HepG2 (cell line): ENCODE measurements at regions not wholly inside any gene's neighbourhood (a gene's known extent, or its start where the extent isn't known, plus 50 kb on each side); places are given as distances from the start of the nearest gene placed in this dataset.

Source experiments
- ATAC-seq: fragments of 200-7000 bp; cut with Tn5 transposase; 3 replicates; pipeline ENCODE4 v1.9.1; 2020; ENCODE audit warnings: mild to moderate bottlenecking, moderate library complexity
- BruUV-seq: library from RNA; stranded (reverse); fragments of 400-500 nt; replicated peaks from 2 replicates; lab custom pipeline; 2021; lab: Mats Ljungman, UMichigan
- CTCF ChIA-PET: fragments of 300-600 bp; formaldehyde crosslinking; extraction: SDS; loops from one replicate; lab custom pipeline; 2021; ENCODE audit warnings: low total read pairs, inconsistent platforms, low intra/inter-chr PET ratio; lab: Yijun Ruan, JAX
- POLR2A ChIA-PET: fragments of 350-600 bp; sonication (Branson Sonifier 250); formaldehyde crosslinking; loops from one replicate; lab custom pipeline; 2020; ENCODE audit warnings: antibody characterized with exemption, inconsistent platforms; lab: Yijun Ruan, JAX
- DNase-seq: peaks from one replicate; pipeline ENCODE4 v3.0.0-alpha.2; 2015; ENCODE audit warnings: low spot score
- FAIRE-seq: peaks from 3 replicates; lab custom pipeline; 2011; peaks lifted over from hg19 to GRCh38; lab: Jason Lieb, UNC
- H2AFZ ChIP-seq: one replicate; pipeline ENCODE4 v1.6.1; 2011; ENCODE audit warnings: low read length, inconsistent platforms
- H3K27ac ChIP-seq: fragments of 300-600 bp; 3 replicates; pipeline ENCODE4 v1.8.0; 2011; ENCODE audit warnings: mixed run types, mild to moderate bottlenecking, mixed read lengths, low read length, inconsistent platforms; ENCODE audit not compliant: insufficient read depth; ENCODE audit errors: extremely low read length
- H3K27me3 ChIP-seq, 2 experiments: fragments of 200-600 bp in 1 of 2; 2 replicates in 1 of 2; 3 replicates in 1 of 2; pipeline versions ENCODE4 v1.6.0 to v1.8.0; 2011; ENCODE audit warnings: low read length in 2 of 2, mild to moderate bottlenecking in 2 of 2, moderate library complexity in 2 of 2, inconsistent platforms in 1 of 2; ENCODE audit not compliant: insufficient read depth in 2 of 2, control insufficient read depth in 1 of 2
- H3K36me3 ChIP-seq, 2 experiments: fragments of 200-600 bp in 1 of 2; replicated peaks in 1 of 2; 2 replicates in 1 of 2; 3 replicates in 1 of 2; pipeline versions ENCODE4 v1.5.1 to v1.8.0; 2011; ENCODE audit warnings: low read length in 2 of 2, inconsistent platforms in 1 of 2; ENCODE audit not compliant: insufficient read depth in 2 of 2, control insufficient read depth in 1 of 2
- H3K4me1 ChIP-seq: 2 replicates; pipeline ENCODE4 v1.5.1; 2012; ENCODE audit warnings: low read length, inconsistent platforms; ENCODE audit not compliant: insufficient read depth
- H3K4me2 ChIP-seq: 2 replicates; pipeline ENCODE4 v1.6.0; 2011; ENCODE audit warnings: low read depth, low read length, inconsistent platforms
- H3K4me3 ChIP-seq, 3 experiments: fragments of 200-600 bp in 1 of 3; sonication (generic), shearing (Covaris generic) in 1 of 3; replicated peaks in 1 of 3; 2 replicates each; pipeline ENCODE4 v1.5.1; 2011 to 2016; ENCODE audit warnings: low read length in 3 of 3, inconsistent platforms in 2 of 3, low read depth in 2 of 3, mild to moderate bottlenecking in 2 of 3, control low read depth in 1 of 3, mixed read lengths in 1 of 3; ENCODE audit not compliant: insufficient read depth in 1 of 3
- H3K79me2 ChIP-seq: one replicate; pipeline ENCODE4 v1.6.1; 2011; ENCODE audit warnings: low read length, inconsistent platforms; ENCODE audit not compliant: insufficient read depth
- H3K9ac ChIP-seq: 2 replicates; pipeline ENCODE4 v1.6.0; 2011; ENCODE audit warnings: mild to moderate bottlenecking, low read depth, low read length, inconsistent platforms; ENCODE audit not compliant: insufficient read depth
- H3K9me3 ChIP-seq: 2 replicates; pipeline ENCODE4 v1.5.1; 2012; ENCODE audit warnings: mild to moderate bottlenecking, low read length
- H4K20me1 ChIP-seq: 2 replicates; pipeline ENCODE4 v1.6.0; 2011; ENCODE audit warnings: inconsistent platforms, mild to moderate bottlenecking, low read length, moderate library complexity; ENCODE audit not compliant: insufficient read depth
- ATF7 ChIP-seq, 2 experiments: fragments of 450-650 bp in 1 of 2; sonication (generic) in 1 of 2; formaldehyde crosslinking in 1 of 2; IDR thresholded peaks; 2 replicates each; pipeline versions ENCODE4 v1.4.0 to v1.6.1; 2016 to 2020; ENCODE audit warnings: antibody characterized with exemption in 1 of 2, mild to moderate bottlenecking in 1 of 2, missing genetic modification reagents in 1 of 2
- GABPB1 ChIP-seq: IDR thresholded peaks from 2 replicates; pipeline ENCODE4 v1.6.1; 2016; ENCODE audit warnings: mild to moderate bottlenecking, missing genetic modification reagents, moderate library complexity, missing compliant biosample characterization
- HCFC1 ChIP-seq: fragments of 150-350 bp; IDR thresholded peaks from 2 replicates; pipeline ENCODE4 v1.6.1; 2014; ENCODE audit warnings: low read depth, low read length
- NFATC3 ChIP-seq: sonication (generic); formaldehyde crosslinking; IDR thresholded peaks from 2 replicates; pipeline ENCODE4 v1.5.1; 2020; ENCODE audit warnings: mild to moderate bottlenecking, missing genetic modification reagents
- RELA ChIP-seq: sonication (generic); formaldehyde crosslinking; IDR thresholded peaks from 2 replicates; pipeline ENCODE4 v1.4.0; 2020; ENCODE audit warnings: missing genetic modification reagents
- SYNCRIP ChIP-seq: fragments of 200-400 bp; formaldehyde crosslinking; IDR thresholded peaks from 2 replicates; pipeline ENCODE4 v1.6.1; 2018; ENCODE audit warnings: mild to moderate bottlenecking, low read depth, low read length; ENCODE audit not compliant: insufficient read depth
- ZEB1 ChIP-seq: IDR thresholded peaks from 2 replicates; pipeline ENCODE4 v1.6.1; 2012; ENCODE audit warnings: mild to moderate bottlenecking, low read depth, inconsistent platforms; ENCODE audit not compliant: insufficient replicate concordance
- ZFAT ChIP-seq: sonication (generic); formaldehyde crosslinking; conservative IDR thresholded peaks from 2 replicates; pipeline ENCODE4 v1.8.1; 2023; ENCODE audit warnings: missing genetic modification reagents, inconsistent platforms
- ZFYVE20 ChIP-seq: sonication (generic); formaldehyde crosslinking; IDR thresholded peaks from 2 replicates; pipeline ENCODE4 v1.8.0; 2023; ENCODE audit warnings: low read depth, mild to moderate bottlenecking, moderate library complexity, missing genetic modification reagents, borderline replicate concordance
- ZNF33B ChIP-seq: sonication (generic); formaldehyde crosslinking; IDR thresholded peaks from 2 replicates; pipeline ENCODE4 v1.5.1; 2020; ENCODE audit warnings: mild to moderate bottlenecking, missing genetic modification reagents
- ZNF460 ChIP-seq: sonication (generic); formaldehyde crosslinking; IDR thresholded peaks from 2 replicates; pipeline ENCODE4 v1.5.1; 2020; ENCODE audit warnings: missing genetic modification reagents, mild to moderate bottlenecking, borderline replicate concordance
- ZNF598 ChIP-seq: sonication (generic); formaldehyde crosslinking; IDR thresholded peaks from 2 replicates; pipeline ENCODE4 v1.5.1; 2020; ENCODE audit warnings: mild to moderate bottlenecking, missing genetic modification reagents, borderline replicate concordance
- WGBS: methylation state at CpG from one replicate; pipeline ENCODE4 v1.1.6; 2017; ENCODE audit warnings: low lambda C conversion rate; 5-methylcytosine and 5-hydroxymethylcytosine counted together
- in situ Hi-C: cut with HindIII; loops from 2 replicates; pipeline ENCODE4 v1.10.0; 2017; ENCODE audit warnings: low pct_unique_long_range_greater_than_20kb; ENCODE audit not compliant: extremely low pct_ligation_motif_present
- intact Hi-C: fragments of 100-400 bp; cut with micrococcal nuclease; formaldehyde crosslinking; loops from one replicate; pipeline ENCODE4 v1.10.0; 2022; ENCODE audit not compliant: unreplicated experiment
- TF ChIP-seq, protein P1 (sequence below): IDR thresholded peaks from 2 replicates; pipeline ENCODE4 v1.6.1; 2016
- TF ChIP-seq, protein P2 (sequence below): IDR thresholded peaks from 2 replicates; pipeline ENCODE4 v1.6.1; 2016; ENCODE audit warnings: missing biosample characterization, missing genetic modification reagents, low read depth
- TF ChIP-seq, protein P3 (sequence below): sonication (generic); formaldehyde crosslinking; IDR thresholded peaks from 2 replicates; pipeline ENCODE4 v1.5.0; 2020; ENCODE audit warnings: mild to moderate bottlenecking, missing genetic modification reagents, borderline replicate concordance
- TF ChIP-seq, protein P4 (sequence below): sonication (generic); formaldehyde crosslinking; IDR thresholded peaks from 2 replicates; pipeline ENCODE4 v1.8.1; 2023; ENCODE audit warnings: mild to moderate bottlenecking, missing genetic modification reagents

DNA sequence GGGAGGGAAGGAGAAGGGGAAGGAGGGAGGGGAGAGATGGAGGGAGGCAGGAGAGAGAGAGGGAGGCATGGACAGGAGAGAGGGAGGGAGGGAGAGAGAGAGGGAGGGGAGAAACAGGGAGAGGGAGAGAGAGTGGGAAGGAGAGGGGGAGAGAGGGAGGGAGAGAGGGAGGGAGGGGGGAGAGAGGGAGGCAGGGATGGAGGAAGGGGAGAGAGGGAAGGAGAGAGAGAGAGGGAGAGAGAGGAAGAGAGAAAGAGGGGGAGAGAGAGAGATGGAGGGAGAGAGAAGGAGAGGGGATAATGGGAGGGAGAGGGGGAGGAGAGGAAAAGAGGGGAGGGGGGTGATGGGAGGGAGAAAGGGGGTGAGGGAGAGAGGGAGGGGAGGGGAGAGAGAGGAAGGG lies 86.8 kb upstream of the VSTM2B start (continued):
- TF ChIP-seq, protein P1, sequence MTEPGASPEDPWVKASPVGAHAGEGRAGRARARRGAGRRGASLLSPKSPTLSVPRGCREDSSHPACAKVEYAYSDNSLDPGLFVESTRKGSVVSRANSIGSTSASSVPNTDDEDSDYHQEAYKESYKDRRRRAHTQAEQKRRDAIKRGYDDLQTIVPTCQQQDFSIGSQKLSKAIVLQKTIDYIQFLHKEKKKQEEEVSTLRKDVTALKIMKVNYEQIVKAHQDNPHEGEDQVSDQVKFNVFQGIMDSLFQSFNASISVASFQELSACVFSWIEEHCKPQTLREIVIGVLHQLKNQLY = no peak
- TF ChIP-seq, all 625 proteins: peak for 0

DNA sequence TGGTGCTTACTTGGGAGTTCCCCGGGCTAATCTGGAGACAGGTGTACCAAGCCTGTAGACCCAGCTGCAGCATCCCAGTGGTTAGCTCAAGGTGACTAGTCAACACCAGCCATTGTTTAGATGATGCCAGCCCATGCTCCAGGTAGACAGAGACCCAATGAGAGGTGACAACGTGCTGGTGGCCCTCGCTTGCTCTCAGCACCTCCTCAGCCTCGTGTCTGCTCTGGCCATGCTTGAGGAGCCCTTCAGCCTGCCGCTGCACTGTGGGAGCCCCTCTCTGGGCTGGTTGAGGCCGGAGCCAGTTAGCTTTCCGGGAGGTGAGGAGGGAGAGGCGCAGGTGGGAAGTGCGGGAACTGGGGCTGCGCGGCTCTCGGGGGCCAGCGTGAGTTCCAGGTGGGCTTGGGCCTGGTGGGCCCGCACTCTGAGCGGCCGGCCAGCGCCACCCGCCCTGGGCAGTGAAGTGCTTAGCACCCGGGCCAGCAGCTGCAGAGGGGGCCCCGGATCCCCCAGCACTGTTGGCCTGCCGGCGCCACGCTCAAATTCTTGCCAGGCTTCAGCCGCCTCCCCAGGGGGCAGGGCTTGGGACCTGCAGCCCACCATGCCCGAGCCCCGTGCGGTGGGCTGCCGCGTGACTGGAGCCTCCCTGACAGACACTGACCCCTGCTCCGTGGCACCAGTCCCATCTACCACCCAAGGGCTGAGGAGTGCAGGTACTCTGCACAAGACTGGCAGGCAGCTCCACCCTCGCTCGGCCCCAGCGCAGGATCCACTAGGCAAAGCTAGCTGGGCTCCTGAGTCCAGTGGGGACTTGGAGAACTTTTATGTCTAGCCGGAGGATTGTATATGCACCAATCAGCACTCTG lies 85.9 kb upstream of the VSTM2B start:
- DNase-seq = no peak
- Histone ChIP-seq H3K79me2 (no peaks in the 10 kb centered on the region), H3K4me3 (no peak overlapping the region), H3K27ac (no peak overlapping the region), H3K27me3 (peaks cover 0 to 3% of the 10 kb centered on the region in 2 experiments; a peak in 1 of 5 replicates), H3K9ac (no peak overlapping the region), H3K9me3 (no peaks in the 10 kb centered on the region), H3K36me3 (no peaks in the 10 kb centered on the region), H4K20me1 (no peaks in the 10 kb centered on the region), H3K4me2 (no peak overlapping the region), H3K4me1 (no peaks in the 10 kb centered on the region), H2AFZ (no peak overlapping the region)
- no peak for ATAC-seq
- in situ Hi-C loops = no loop called here
- WGBS = 32% methylated on average over 5 of the region's 34 CpGs
- intact Hi-C loops = no loop called here
- no TSS peak for BruUV-seq
- ChIA-PET CTCF (no interaction called here), POLR2A (no interaction called here)
- no peak for FAIRE-seq
- TF ChIP-seq ZFYVE20 (CRISPR knock-in tag) = no peak
- no peak for TF ChIP-seq ZEB1
- TF ChIP-seq, protein P2, sequence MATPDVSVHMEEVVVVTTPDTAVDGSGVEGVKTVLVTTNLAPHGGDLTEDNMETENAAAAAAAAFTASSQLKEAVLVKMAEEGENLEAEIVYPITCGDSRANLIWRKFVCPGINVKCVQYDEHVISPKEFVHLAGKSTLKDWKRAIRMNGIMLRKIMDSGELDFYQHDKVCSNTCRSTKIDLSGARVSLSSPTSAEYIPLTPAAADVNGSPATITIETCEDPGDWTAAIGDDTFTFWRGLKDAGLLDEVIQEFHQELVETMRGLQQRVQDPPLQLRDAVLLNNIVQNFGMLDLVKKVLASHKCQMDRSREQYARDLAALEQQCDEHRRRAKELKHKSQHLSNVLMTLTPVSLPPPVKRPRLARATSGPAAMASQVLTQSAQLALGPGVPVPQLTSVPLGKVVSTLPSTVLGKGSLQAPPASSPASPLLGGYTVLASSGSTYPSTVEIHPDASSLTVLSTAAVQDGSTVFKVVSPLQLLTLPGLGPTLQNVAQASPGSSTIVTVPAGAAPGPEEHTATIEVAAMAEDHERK (CRISPR knock-in tag) = no peak
- TF ChIP-seq SYNCRIP = no peak
- no peak for TF ChIP-seq HCFC1
- TF ChIP-seq ZNF33B (CRISPR knock-in tag) = no peak
- no peak for TF ChIP-seq ATF7 (IDR thresholded peaks at IDR 0.05)
- TF ChIP-seq ATF7 (CRISPR knock-in tag; IDR thresholded peaks at IDR 0.05) = no peak
- TF ChIP-seq, protein P3, sequence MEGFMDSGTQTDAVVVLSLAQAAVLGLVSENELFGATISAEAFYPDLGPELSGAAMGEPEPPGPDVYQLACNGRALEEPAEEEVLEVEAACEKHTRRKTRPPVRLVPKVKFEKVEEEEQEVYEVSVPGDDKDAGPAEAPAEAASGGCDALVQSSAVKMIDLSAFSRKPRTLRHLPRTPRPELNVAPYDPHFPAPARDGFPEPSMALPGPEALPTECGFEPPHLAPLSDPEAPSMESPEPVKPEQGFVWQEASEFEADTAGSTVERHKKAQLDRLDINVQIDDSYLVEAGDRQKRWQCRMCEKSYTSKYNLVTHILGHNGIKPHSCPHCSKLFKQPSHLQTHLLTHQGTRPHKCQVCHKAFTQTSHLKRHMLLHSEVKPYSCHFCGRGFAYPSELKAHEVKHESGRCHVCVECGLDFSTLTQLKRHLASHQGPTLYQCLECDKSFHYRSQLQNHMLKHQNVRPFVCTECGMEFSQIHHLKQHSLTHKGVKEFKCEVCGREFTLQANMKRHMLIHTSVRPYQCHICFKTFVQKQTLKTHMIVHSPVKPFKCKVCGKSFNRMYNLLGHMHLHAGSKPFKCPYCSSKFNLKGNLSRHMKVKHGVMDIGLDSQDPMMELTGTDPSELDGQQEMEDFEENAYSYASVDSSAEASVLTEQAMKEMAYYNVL (CRISPR knock-in tag) = no peak
- TF ChIP-seq, protein P4, sequence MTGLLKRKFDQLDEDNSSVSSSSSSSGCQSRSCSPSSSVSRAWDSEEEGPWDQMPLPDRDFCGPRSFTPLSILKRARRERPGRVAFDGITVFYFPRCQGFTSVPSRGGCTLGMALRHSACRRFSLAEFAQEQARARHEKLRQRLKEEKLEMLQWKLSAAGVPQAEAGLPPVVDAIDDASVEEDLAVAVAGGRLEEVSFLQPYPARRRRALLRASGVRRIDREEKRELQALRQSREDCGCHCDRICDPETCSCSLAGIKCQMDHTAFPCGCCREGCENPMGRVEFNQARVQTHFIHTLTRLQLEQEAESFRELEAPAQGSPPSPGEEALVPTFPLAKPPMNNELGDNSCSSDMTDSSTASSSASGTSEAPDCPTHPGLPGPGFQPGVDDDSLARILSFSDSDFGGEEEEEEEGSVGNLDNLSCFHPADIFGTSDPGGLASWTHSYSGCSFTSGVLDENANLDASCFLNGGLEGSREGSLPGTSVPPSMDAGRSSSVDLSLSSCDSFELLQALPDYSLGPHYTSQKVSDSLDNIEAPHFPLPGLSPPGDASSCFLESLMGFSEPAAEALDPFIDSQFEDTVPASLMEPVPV (CRISPR knock-in tag) = no peak
- TF ChIP-seq ZFAT = no peak
- TF ChIP-seq NFATC3 = no peak
- no peak for TF ChIP-seq GABPB1 (CRISPR knock-in tag)
- TF ChIP-seq ZNF460 = no peak
- TF ChIP-seq ZNF598 (CRISPR knock-in tag) = no peak
- no peak for TF ChIP-seq RELA (CRISPR knock-in tag)
